Ishikawa (cell line): ENCODE measurements at regions not wholly inside any gene's neighbourhood (a gene's known extent, or its start where the extent isn't known, plus 50 kb on each side); places are given as distances from the start of the nearest gene placed in this dataset.

ENCODE experiments used
- RAD21 ChIP-seq: IDR thresholded peaks from 2 replicates; pipeline ENCODE4 v1.6.1; 2012; ENCODE audit warnings: low read depth
- ZBTB7A ChIP-seq: IDR thresholded peaks from 2 replicates; pipeline ENCODE4 v1.6.1; 2012; ENCODE audit warnings: low read depth
- TF ChIP-seq, protein P1 (sequence below): IDR thresholded peaks from 2 replicates; pipeline ENCODE4 v1.6.1; 2012; ENCODE audit warnings: low read depth, mild to moderate bottlenecking
- TF ChIP-seq, protein P2 (sequence below): IDR thresholded peaks from 2 replicates; pipeline ENCODE4 v1.6.1; 2012

DNA sequence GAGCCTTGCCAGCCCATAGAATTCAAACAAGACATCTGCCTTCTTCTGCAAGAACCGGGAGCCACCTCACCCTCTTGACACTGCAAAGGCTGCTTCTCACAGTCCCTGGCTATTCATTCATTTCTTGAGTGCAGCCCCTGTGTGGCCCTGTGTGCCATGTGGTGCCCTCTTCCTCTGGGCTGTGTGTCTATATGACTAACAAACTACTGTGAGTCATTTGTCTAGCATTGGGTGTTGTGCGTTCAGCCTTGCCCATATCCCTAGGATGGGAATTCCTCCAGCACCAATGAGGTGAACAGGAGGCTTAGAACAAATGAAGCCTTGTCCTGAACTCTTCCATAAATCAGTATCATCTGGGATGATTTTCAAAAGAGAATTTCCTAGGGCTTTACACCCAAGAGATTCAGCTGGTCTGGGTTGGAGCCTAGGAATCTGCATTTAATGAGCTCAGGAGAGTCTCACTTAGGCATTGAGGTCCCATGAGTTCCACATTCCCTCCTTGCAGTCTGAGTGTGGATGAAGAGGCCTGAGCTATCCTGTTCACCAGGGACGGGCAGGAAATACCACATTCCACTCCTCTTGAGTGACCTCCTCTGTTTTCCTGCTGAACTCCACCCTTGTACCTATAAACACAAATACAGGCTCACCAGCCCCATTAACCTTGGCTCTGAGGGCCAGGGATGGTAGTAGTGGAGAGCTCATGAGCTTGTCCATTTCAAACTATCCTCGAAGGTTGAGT is 308.7 kb upstream of the N4BP1 start:
- TF ChIP-seq ZBTB7A = no peak
- no peak for TF ChIP-seq RAD21
- TF ChIP-seq, protein P1, sequence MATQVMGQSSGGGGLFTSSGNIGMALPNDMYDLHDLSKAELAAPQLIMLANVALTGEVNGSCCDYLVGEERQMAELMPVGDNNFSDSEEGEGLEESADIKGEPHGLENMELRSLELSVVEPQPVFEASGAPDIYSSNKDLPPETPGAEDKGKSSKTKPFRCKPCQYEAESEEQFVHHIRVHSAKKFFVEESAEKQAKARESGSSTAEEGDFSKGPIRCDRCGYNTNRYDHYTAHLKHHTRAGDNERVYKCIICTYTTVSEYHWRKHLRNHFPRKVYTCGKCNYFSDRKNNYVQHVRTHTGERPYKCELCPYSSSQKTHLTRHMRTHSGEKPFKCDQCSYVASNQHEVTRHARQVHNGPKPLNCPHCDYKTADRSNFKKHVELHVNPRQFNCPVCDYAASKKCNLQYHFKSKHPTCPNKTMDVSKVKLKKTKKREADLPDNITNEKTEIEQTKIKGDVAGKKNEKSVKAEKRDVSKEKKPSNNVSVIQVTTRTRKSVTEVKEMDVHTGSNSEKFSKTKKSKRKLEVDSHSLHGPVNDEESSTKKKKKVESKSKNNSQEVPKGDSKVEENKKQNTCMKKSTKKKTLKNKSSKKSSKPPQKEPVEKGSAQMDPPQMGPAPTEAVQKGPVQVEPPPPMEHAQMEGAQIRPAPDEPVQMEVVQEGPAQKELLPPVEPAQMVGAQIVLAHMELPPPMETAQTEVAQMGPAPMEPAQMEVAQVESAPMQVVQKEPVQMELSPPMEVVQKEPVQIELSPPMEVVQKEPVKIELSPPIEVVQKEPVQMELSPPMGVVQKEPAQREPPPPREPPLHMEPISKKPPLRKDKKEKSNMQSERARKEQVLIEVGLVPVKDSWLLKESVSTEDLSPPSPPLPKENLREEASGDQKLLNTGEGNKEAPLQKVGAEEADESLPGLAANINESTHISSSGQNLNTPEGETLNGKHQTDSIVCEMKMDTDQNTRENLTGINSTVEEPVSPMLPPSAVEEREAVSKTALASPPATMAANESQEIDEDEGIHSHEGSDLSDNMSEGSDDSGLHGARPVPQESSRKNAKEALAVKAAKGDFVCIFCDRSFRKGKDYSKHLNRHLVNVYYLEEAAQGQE = no peak
- TF ChIP-seq, protein P2, sequence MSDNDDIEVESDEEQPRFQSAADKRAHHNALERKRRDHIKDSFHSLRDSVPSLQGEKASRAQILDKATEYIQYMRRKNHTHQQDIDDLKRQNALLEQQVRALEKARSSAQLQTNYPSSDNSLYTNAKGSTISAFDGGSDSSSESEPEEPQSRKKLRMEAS = no peak
